ENCODE measurements at regions not wholly inside any gene's neighbourhood (a gene's known extent, or its start where the extent isn't known, plus 50 kb on each side); places are given as distances from the start of the nearest gene placed in this dataset.
"Not testable (repeated sequence)": the region's sequence is repeated elsewhere in the genome, so short reads cannot be mapped to it uniquely, and the experiment has no call there.

- no peak for DNase-seq (ENCODE audit: low spot score)
These were observed 1009.5 kb upstream of the WWC1 start for GRCh38 chr5:167281925-167282324.

DNA sequence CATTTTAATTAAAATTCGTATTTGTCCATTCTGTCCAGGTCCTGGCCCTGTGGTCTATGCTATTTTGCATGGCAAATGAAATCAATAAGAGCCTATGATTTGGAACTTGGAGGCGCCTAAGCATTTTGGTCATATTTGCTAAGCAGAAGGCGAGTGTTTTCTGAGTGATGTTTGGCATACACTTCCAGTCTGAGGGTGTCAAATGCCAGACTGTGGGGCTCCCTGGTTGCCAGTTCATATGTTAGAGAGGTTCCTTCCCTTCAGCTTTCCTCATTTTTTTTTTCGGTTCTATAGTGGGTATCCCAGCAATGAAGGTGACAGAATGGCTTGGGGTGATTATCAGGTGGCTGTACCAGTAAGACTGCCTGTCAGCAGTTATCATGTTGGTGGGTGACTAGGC lies 1007.8 kb upstream of the WWC1 start:
- no peak for DNase-seq (ENCODE audit: low spot score)

DNA sequence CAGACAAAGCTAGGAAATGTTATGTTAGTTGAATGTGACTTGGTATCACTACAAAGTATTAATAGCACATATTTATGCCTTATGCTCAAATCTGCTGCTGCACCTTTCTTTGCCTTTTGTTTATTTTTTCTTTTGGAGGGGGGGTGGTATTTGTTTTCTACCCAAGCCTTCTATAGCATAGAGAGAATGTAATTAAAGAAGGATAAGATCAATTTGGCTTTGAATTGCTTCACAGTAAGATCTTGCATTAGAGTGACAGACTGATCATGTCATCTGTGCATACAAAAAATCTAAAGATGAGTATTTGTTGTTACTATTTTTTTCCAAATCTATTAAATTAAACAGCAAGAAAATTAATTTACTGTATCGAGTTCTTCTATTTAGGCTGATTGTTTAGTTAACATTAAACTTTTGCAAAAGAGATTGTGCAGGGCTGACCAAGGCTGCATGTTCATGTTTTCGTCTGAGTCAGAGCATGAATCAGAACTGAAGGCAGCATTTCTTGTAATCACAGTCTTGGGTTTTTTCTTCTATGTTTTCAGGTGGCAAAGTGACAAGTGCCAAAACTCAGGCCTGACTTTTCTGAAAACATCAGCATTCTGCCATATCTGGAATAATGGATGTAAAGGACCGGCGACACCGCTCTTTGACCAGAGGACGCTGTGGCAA lies 1007.1 kb upstream of the WWC1 start:
- no peak for DNase-seq (ENCODE audit: low spot score)

GRCh38 chr5:167285591-167285990 lies 1005.9 kb upstream of the WWC1 start:
- DNase-seq (ENCODE audit: low spot score) = no peak

GRCh38 chr5:167286891-167287290 lies 1004.6 kb upstream of the WWC1 start:
- no peak for DNase-seq (ENCODE audit: low spot score)

DNA sequence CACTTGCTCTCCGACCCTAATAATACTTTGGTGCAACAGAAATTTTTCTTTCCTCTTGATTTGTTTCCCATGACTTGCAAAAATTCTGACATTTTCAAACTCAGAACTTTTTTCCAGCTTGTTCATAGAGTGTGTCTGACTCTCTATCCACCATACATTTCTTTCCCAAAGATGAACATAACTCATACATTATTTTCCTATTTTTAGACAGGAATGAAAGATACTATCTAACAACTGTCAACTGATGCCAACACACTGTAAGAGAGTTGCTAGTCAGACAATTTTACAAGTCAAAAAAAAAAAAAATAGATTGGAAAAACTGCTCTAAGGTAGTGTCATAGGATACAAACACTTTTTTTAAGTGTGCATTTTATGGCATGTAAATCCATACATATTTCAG lies 1001.0 kb upstream of the WWC1 start:
- no peak for DNase-seq (ENCODE audit: low spot score)

DNA sequence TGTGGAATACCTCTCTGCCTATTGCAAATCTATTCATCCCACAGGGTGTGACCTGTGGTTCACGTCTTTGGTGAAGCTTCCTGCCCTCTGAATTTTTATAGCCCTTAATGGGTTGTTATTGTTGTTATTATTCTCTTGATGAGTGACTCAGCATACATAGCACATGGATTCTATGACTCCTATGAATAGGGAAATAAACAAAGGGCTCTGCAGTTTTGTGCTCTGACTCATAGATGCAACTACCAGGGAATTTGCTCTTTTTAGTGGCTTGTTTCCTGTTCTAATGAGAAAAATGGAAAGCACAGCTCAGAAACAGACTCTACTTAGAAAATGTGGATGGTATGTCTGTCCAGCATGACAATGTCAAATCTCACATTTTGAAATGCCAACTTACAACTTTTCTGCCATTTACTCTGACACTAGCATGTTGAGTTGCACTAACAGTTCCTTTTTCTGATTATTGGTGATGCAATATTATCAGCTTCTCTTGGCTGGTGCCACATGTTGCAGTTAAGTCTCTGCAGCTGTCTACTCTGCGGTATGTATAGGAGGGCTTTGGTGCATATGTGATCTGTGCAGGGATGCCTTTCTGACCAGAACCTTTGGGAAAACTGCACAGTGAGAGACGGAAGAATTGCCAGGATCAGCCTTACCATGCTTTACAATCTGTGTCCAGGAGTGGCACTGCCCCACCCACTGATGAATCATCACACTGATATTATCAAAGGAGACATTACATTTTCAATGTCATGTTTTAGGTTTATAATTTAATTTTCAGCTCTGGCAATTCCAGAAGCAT lies 996.4 kb upstream of the WWC1 start:
- no peak for DNase-seq (ENCODE audit: low spot score)

GRCh38 chr5:167295681-167296005 lies 995.8 kb upstream of the WWC1 start:
- DNase-seq (ENCODE audit: low spot score) = no peak

DNA sequence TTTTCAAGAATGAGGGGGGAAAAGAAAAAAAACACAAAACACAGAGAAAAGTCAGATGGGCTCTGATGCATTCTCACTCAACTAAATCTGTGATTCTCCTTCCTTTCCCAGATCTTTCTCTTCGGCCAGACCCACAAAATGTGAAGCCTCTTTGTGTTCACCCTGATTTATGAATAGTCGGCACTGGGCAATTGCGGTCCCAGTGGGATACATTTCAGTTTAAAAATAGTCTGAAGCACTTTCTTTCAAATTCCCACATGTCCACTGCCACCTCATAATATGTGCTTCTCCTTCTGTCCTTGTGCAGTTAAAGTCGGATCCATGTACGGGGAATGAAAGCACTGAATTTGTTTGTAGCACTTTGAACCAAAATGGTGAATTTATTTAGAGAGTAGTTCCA lies 995.4 kb upstream of the WWC1 start:
- DNase-seq (ENCODE audit: low spot score) = no peak

DNA sequence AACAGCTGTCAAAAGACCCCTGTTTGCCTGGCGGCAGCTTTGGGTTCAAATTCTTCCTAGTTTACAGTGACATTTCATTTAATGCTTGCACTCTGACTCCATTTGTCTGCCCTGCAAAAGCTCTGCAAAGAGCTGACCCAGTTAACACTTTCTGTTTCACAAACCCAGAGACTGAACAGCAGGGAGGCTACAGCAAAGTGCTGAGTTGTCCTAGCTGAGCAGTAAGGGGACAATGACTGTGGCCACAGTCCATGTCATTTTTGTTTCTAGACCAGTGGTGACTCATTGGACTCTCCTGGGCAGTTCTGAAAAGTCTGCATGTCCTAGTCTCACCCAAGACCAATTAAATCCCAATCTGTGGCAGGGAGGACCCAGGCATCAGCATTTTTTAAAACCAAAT lies 994.8 kb upstream of the WWC1 start:
- no peak for DNase-seq (ENCODE audit: low spot score)

DNA sequence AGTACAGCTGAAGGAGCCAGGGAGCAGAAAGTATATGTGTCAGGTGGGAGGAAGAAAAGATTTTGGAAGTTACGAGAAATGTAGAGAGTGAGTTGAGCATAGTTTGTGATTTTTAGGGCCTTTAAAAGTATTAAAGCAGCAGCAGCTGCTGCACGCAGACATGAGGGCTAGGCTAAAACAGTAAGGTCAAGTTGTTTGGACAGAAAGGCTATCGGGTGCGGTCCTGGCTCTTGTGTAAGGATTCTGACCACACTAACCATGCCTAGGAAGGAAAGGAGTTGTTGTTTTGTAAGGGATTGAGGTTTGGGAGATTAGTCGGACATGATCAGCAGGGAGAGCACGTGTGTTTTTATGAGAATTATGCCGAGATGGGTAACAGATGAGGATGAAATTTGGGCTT lies 991.6 kb upstream of the WWC1 start:
- not testable (repeated sequence) for DNase-seq (ENCODE audit: low spot score)

- no peak for DNase-seq (ENCODE audit: low spot score)
These were observed 987.9 kb upstream of the WWC1 start for GRCh38 chr5:167303582-167303981.

GRCh38 chr5:167304834-167305469 lies 986.5 kb upstream of the WWC1 start:
- no peak for DNase-seq (ENCODE audit: low spot score)

DNA sequence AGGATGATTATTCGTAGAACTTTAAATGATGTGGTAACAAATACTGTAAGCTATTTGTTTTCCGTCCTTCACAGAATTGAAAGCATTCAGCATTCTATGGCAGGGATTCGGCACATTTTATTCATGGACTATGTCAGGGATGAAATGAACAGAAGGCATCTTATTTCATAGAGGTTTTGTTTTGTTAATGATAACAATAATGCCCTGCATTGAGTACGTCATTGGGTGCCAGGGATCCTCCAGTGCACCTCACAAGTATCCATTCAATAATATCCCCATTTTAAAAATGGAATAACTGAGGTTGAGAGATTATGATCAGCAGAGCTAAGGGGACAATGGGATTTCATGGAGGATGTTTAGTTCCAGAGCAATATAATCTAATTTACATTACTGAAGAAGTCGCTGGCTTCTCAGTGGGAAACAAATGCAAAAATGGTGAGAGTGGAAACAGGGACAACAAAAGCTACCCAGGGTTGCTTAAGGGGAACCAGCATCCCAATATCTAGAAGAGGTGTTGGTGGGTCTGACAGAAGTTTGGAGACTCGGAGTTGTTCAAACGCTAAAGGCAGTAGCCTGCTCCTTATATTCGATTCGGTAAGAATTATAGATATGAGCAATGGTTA lies 985.7 kb upstream of the WWC1 start:
- DNase-seq (ENCODE audit: low spot score) = no peak

GRCh38 chr5:167307042-167307441 lies 984.4 kb upstream of the WWC1 start:
- DNase-seq (ENCODE audit: low spot score) = no peak

DNA sequence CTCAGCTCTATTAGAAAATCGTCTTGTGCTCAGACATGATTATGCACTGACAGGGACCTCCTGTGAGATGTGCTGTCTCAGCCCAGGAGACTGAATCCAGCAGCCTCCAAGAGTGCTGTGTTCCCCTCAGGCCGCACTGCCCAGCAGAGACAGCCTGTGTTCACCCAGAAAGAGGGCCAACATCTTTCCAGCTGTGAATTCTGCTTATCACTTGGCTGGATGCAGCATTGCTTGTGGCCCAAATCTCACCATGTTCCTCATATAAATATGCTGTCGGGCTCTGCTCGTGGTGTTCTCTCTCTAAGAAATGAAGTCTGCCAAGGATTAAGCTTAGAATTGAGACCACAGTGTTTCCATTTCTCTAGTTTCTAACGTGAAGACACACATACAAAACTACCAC lies 983.0 kb upstream of the WWC1 start:
- no peak for DNase-seq (ENCODE audit: low spot score)

DNA sequence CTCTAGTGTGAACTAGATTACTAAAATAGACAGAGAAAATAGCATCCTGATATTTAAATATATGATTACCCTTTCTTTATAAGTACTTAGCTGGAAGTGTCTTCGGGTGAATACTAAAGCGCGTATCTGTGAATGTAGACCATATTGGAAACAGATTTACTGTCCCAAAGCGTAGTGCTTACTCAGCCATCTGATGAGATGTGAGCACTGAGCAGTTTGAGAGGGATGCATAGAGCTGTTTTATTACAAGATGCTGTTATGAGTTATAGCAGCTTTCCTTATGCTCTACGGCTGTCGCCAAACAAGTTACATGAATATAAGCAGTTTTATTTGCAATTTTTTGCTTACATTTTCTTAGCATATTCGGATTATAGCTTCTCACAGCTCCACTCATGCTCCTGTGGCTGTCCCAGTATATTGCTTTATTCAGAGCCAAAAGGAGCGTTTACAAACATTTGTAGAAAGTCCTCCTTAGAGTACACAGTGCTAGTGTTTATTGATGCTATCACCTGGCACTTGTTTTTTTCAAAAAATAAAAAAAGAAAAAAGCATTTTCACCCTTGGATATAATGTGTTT lies 981.4 kb upstream of the WWC1 start:
- no peak for DNase-seq (ENCODE audit: low spot score)

GRCh38 chr5:167311340-167311739 lies 980.1 kb upstream of the WWC1 start:
- DNase-seq (ENCODE audit: low spot score) = no peak

- DNase-seq (ENCODE audit: low spot score) = no peak
These were observed 979.2 kb upstream of the WWC1 start for GRCh38 chr5:167312225-167312624.

GRCh38 chr5:167315762-167316161 lies 975.7 kb upstream of the WWC1 start:
- DNase-seq (ENCODE audit: low spot score) = no peak

- DNase-seq (ENCODE audit: low spot score) = no peak
These were observed 973.6 kb upstream of the WWC1 start for GRCh38 chr5:167317884-167318283.

GRCh38 chr5:167319243-167319642 lies 972.2 kb upstream of the WWC1 start:
- no peak for DNase-seq (ENCODE audit: low spot score)

GRCh38 chr5:167320019-167320418 lies 971.4 kb upstream of the WWC1 start:
- DNase-seq (ENCODE audit: low spot score) = no peak
